ENCODE measurements at regions not wholly inside any gene's neighbourhood (a gene's known extent, or its start where the extent isn't known, plus 50 kb on each side); places are given as distances from the start of the nearest gene placed in this dataset.
"Not testable (repeated sequence)": the region's sequence is repeated elsewhere in the genome, so short reads cannot be mapped to it uniquely, and the experiment has no call there.

DNA sequence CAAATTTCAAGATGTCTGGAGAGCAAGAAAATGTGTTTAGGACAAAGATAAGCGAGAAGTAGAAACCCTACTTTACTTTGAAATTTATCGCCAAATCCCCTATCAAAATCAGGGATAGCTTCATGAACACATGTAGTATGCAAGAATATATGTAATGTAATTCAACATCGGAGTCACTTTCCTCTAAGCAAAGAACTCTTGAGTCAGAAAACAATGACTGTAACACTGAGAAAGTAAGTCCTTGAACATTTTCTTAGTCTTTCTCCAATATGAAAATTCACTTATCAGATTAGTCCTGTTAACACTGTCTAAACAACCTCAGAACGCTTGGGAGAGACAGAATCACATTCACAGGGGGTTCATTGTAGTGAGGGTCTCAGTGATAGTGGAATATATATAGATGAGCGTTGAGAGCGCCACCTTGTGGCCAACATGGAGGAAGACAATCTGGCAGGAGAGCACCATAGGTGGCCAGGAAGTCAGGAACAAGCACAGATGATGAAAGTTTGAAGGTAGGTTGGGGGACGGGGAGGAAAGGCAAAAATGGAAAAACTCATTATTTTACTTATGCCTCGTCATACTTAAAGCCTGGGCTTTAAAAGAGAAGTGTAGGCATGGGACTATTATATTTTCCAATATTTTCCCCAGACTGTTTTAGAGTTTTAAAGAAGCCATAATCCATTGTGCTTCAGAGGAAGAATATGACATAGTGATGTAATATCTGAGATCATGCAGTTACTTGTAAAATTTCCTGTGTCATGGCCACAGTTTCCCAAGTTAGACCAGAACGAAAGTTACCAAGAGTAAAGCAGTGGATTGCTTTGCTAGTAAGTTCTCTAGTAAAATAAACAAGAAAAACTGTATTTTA is 115.5 kb upstream of the GNAI1 start:
- peak; percentile 88 for DNase-seq

- peak; percentile 15 for DNase-seq
These were observed 117.4 kb upstream of the GNAI1 start for GRCh38 chr7:80017101-80017698.

- peak; percentile 5 for DNase-seq
These were observed 120.1 kb upstream of the GNAI1 start for GRCh38 chr7:80014511-80014910.

DNA sequence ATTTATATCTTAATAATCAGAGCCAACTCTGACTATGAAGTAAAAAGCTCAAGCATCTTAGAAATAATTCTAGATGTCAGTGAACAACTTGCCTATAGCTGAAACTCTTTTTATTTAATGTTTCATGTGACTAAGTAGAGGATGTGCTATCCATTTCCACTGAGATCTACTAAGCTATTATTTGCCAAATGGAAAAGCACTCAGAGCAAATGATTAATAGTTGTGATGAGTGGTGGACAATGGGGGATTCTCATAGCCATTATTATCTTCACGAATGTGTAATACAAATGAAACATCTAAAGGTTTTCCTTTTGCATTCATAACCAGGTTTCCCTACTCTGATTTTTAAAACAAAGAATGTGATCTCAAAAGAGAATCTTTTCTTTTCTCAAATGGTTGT is 126.6 kb upstream of the GNAI1 start:
- no peak for DNase-seq

- no peak for DNase-seq
These were observed 131.8 kb upstream of the GNAI1 start for GRCh38 chr7:80002865-80003264.

GRCh38 chr7:79998363-79998762 is 136.3 kb upstream of the GNAI1 start:
- DNase-seq, result no peak

GRCh38 chr7:79997345-79997744 is 137.3 kb upstream of the GNAI1 start:
- no peak for DNase-seq

- DNase-seq, result not testable (repeated sequence)
These were observed 138.9 kb upstream of the GNAI1 start for GRCh38 chr7:79995741-79996140.

DNA sequence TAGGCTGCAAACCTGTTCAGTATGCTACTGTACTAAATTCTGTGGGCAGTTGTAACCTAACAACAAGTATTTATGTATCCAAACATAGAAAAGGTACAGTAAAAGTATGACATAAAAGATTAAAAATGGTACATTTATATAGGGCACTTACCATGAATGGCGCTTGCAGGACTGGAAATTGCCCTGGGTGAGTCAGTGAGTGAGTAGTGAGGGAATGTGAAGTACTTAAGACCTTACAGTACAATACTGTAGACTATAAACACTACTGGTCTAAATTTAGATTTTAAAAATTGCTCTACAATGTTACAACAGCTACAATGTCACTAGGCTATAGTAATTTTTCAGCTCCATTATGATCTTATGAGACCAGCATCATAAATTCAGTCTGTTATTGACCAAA is 146.0 kb upstream of the GNAI1 start:
- DNase-seq, result no peak

GRCh38 chr7:79984210-79984609 is 150.4 kb upstream of the GNAI1 start:
- DNase-seq, result no peak

DNA sequence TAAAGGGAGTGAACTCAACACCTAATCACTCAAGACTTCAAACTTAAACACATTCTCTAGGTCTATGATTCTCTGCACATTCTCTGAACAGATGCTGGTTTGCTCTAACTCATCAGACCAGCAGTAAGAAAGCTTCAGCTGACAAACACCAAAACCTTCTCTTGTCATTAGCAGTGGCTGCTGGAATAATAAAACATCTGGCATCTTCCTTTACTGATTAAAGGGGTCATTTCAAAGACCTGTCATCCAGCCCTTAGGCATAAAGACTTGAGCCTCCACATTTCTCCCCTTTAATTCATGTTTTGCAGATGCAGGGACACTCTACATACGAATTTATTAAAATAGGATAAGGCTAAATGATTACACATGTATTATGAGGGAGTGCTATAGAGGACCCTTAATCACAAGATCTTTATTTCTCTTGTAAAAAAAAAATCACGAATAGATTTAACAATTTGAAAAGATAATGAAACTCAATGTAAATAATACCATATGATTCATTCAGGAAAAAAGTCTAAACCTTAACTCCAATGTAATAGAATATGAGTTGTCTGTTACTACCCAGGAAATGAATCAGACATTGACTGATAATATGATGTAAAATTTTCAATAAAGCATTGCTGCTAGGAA is 152.4 kb upstream of the GNAI1 start:
- peak; percentile 24 for DNase-seq

- DNase-seq, result no peak
These were observed 154.3 kb upstream of the GNAI1 start for GRCh38 chr7:79980376-79980775.

DNA sequence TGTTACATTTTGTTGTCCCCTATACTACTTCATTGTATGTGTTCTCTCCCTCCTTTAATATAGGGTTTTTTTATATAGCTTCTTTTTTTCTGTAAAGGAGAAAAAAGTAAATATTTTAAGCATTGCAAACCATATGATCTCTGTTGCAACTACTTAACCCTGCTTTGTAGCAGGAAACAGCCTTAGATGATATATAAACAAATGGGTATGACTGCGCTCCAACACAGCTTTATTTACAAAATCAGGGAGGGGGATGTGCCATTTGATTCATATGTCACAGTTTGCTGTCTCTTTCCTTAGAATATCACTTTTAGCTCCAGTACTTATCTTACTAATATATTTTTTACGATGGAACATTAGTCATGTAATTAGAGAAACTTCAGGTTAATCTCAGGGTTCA is 155.2 kb upstream of the GNAI1 start:
- no peak for DNase-seq

DNA sequence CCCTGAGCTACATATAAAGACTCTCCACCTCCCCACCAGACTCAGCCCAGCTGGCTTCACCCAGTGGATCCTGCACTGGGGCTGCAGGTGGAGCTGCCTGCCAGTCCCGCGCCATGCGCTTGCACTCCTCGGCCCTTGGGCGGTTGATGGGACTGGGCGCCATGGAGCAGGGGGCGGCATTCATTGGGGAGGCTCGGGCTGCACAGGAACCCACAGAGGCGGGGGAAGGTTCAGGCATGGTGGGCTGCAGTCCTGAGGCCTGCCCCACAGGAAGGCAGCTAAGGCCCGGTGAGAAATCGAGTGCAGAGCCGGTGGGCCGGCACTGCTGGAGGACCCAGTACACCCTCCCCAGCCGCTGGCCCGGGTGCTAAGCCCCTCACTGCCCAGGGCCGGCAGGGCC is 157.2 kb upstream of the GNAI1 start:
- no peak for DNase-seq

- DNase-seq, result not testable (repeated sequence)
These were observed 158.0 kb upstream of the GNAI1 start for GRCh38 chr7:79976711-79977020.

DNA sequence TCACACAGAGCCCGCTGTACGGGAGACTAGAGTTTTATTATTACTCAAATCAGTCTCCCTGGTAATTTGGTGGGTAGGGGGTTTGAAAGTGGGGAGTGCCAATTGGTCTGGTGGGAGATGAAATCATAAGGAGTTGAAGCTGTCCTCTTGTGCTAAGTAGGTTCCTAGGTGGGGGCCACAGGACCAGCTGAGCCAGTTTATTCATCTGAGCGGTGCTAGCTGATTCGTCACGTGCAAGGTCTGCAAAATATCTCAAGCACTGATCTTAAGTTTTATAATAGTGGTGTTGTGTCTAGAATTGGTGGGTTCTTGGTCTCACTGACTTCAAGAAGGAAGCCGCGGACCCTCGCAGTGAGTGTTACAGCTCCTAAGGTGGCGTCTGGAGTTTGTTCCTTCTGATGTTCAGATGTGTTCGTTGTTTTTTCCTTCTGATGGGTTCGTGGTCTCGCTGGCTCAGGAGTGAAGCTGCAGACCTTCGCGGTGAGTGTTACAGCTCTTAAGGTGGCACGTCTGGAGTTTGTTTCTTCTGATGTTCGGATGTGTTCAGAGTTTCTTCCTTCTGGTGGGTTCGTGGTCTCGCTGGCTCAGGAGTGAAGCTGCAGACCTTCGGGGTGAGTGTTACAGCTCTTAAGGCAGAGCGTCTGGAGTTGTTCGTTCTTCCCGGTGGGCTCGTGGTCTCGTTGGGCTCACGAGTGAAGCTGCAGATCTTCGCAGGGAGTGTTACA is 158.5 kb upstream of the GNAI1 start:
- not testable (repeated sequence) for DNase-seq

GRCh38 chr7:79973455-79973854 is 161.2 kb upstream of the GNAI1 start:
- no peak for DNase-seq

- DNase-seq, result no peak
These were observed 163.6 kb upstream of the GNAI1 start for GRCh38 chr7:79971058-79971457.

DNA sequence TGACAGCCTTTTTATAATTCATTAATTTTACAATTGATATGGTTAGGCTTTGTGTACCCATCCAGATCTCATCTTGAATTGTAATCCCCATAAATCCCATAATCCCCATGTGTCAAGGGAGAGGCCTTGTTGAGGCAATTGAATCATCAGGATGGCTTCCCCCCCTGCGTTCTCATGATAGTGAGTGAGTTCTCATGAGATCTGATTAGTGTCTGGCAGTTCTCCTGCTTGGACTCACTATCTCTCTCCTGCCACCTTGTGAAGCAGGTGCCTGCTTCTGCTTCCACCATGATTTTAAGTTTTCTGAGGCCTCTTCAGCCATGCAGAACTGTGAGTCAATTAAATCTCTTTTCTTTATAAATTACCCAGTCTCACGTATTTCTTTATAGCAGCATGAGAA is 165.7 kb upstream of the GNAI1 start:
- DNase-seq, result peak; percentile 99

- peak; percentile 62 for DNase-seq
These were observed 166.5 kb upstream of the GNAI1 start for GRCh38 chr7:79968077-79968648.

DNA sequence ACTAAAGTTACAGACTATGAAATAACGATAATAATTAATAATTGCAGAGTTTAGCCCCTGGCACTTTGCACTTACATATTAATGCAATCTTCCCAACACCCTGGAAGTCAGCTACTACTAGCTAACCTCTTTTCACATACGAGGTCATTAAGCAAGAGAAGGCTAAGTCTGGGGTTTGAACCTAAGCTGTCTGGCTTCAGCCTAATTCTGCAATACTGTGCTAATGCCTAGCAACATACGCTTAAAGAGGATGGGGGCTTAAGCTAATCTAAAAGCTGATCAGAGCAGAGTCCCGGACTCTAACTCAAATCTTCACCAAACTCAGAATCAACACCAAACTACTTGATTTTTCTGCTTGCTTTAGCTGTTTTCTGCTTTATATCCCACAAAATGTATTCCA is 168.7 kb upstream of the GNAI1 start:
- DNase-seq, result peak; percentile 97

GRCh38 chr7:79964463-79964862 is 170.2 kb upstream of the GNAI1 start:
- DNase-seq, result no peak

- no peak for DNase-seq
These were observed 181.5 kb upstream of the GNAI1 start for GRCh38 chr7:79953130-79953529.
